Caco-2 (cell line): ENCODE measurements at regions not wholly inside any gene's neighbourhood (a gene's known extent, or its start where the extent isn't known, plus 50 kb on each side); places are given as distances from the start of the nearest gene placed in this dataset.

Experiments
- BruUV-seq: library from RNA; stranded (reverse); fragments of 400-500 nt; replicated peaks from 2 replicates; lab custom pipeline; 2021; lab: Mats Ljungman, UMichigan
- CTCF ChIA-PET: fragments of 300-600 bp; sonication (Branson Sonifier 250); formaldehyde crosslinking; loops from one replicate; lab custom pipeline; 2022; ENCODE audit warnings: antibody characterized with exemption; lab: Charles Lee
- POLR2A ChIA-PET: fragments of 300-600 bp; sonication (Branson Sonifier 250); formaldehyde crosslinking; loops from one replicate; lab custom pipeline; 2022; ENCODE audit warnings: antibody characterized with exemption; lab: Charles Lee
- DNase-seq, 2 experiments: peaks; one replicate each; pipeline versions ENCODE4 v3.0.0 to v3.0.0-alpha.2; 2020 to 2022
- H3K27me3 ChIP-seq: replicated peaks from 2 replicates; pipeline ENCODE4 v1.6.0; 2011; ENCODE audit warnings: low read length; ENCODE audit not compliant: control insufficient read depth, insufficient read depth
- H3K36me3 ChIP-seq: 2 replicates; pipeline ENCODE4 v1.5.1; 2011; ENCODE audit warnings: low read length; ENCODE audit not compliant: control insufficient read depth, insufficient read depth
- H3K4me1 ChIP-seq: fragments of 250-450 bp; sonication (Bioruptor Pico); 2 replicates; pipeline ENCODE4 v1.5.1; 2020; ENCODE audit warnings: mild to moderate bottlenecking
- H3K4me3 ChIP-seq: 2 replicates; pipeline ENCODE4 v1.5.1; 2011; ENCODE audit warnings: low read depth, mild to moderate bottlenecking, control low read depth, low read length
- H3K9me3 ChIP-seq: fragments of 250-450 bp; sonication (Bioruptor Pico); 2 replicates; pipeline ENCODE4 v1.5.1; 2020; ENCODE audit warnings: mild to moderate bottlenecking, moderate library complexity
- H3K27ac Mint-ChIP-seq: one replicate; pipeline ENCODE4 v1.8.0; 2022; ENCODE audit warnings: mixed read lengths; ENCODE audit not compliant: unreplicated experiment
- H3K27me3 Mint-ChIP-seq: one replicate; pipeline ENCODE4 v1.8.0; 2022; ENCODE audit warnings: mixed read lengths; ENCODE audit not compliant: insufficient read depth, unreplicated experiment
- H3K36me3 Mint-ChIP-seq: one replicate; pipeline ENCODE4 v1.8.0; 2022; ENCODE audit warnings: mild to moderate bottlenecking, mixed read lengths; ENCODE audit not compliant: insufficient read depth, unreplicated experiment
- H3K4me1 Mint-ChIP-seq: one replicate; pipeline ENCODE4 v1.8.0; 2022; ENCODE audit warnings: low read depth, mixed read lengths; ENCODE audit not compliant: unreplicated experiment
- H3K4me3 Mint-ChIP-seq: one replicate; pipeline ENCODE4 v1.8.0; 2022; ENCODE audit warnings: mild to moderate bottlenecking, moderate library complexity, mixed read lengths; ENCODE audit not compliant: unreplicated experiment
- H3K9me3 Mint-ChIP-seq: one replicate; pipeline ENCODE4 v1.8.0; 2022; ENCODE audit warnings: mixed read lengths; ENCODE audit not compliant: unreplicated experiment
- CTCF ChIP-seq, 2 experiments: fragments of 200-600 bp in 1 of 2; IDR thresholded peaks; 1 replicate in 1 of 2; 2 replicates in 1 of 2; pipeline versions ENCODE4 v1.5.1 to v1.8.0; 2011 to 2022; ENCODE audit warnings: antibody characterized with exemption in 1 of 2, control low read depth in 1 of 2, inconsistent platforms in 1 of 2, low read depth in 1 of 2, low read length in 1 of 2, mild to moderate bottlenecking in 1 of 2, moderate library complexity in 1 of 2; ENCODE audit not compliant: insufficient read depth in 1 of 2, severe bottlenecking in 1 of 2, unreplicated experiment in 1 of 2
- intact Hi-C: fragments of 100-400 bp; cut with micrococcal nuclease; formaldehyde crosslinking; loops from one replicate; pipeline ENCODE4 v1.10.0; 2022; ENCODE audit not compliant: unreplicated experiment

- Mint-ChIP-seq H3K36me3 (no peaks in the 10 kb centered on the region), H3K9me3 (peaks cover 8% of the 10 kb centered on the region), H3K4me1 (peaks cover 12% of the 10 kb centered on the region), H3K4me3 (no peak overlapping the region), H3K27me3 (no peaks in the 10 kb centered on the region), H3K27ac (no peak overlapping the region)
- no peak for DNase-seq
- ChIA-PET CTCF (no interaction called here), POLR2A (no interaction called here)
- intact Hi-C loops = loop anchor here (10.0 kb wide), 1 partner anchor 120 kb away; no protein-coding TSS in a partner anchor
- no peaks in the 10 kb centered on the region for H3K36me3 ChIP-seq
- no peak for TF ChIP-seq CTCF (IDR thresholded peaks at IDR 0.05; ENCODE audit: insufficient read depth in 1 of 2, low read depth in 1 of 2, low read length in 1 of 2, severe bottlenecking in 1 of 2, unreplicated experiment in 1 of 2)
- no TSS peak for BruUV-seq
- no peaks in the 10 kb centered on the region for H3K9me3 ChIP-seq
- no peaks in the 10 kb centered on the region for H3K4me1 ChIP-seq
- H3K4me3 ChIP-seq = no peak overlapping the region
- no peaks in the 10 kb centered on the region for H3K27me3 ChIP-seq
Observed at GRCh38 chr12:127555071-127555470, 711.9 kb upstream of the TMEM132C start.

- intact Hi-C loops = loop anchor here (10.0 kb wide), 1 partner anchor 118 kb away; no protein-coding TSS in a partner anchor
- Histone ChIP-seq H3K9me3 (no peaks in the 10 kb centered on the region), H3K36me3 (no peaks in the 10 kb centered on the region), H3K27me3 (no peaks in the 10 kb centered on the region), H3K4me1 (no peaks in the 10 kb centered on the region), H3K4me3 (no peak overlapping the region)
- peaks cover 12% of the 10 kb centered on the region for H3K4me1 Mint-ChIP-seq
- H3K9me3 Mint-ChIP-seq = peaks cover 8% of the 10 kb centered on the region
- no peak for DNase-seq
- ChIA-PET CTCF (no interaction called here), POLR2A (no interaction called here)
- no peak for TF ChIP-seq CTCF (IDR thresholded peaks at IDR 0.05; ENCODE audit: insufficient read depth in 1 of 2, low read depth in 1 of 2, low read length in 1 of 2, severe bottlenecking in 1 of 2, unreplicated experiment in 1 of 2)
- H3K27me3 Mint-ChIP-seq = no peaks in the 10 kb centered on the region
- H3K4me3 Mint-ChIP-seq = no peak overlapping the region
- no peaks in the 10 kb centered on the region for H3K36me3 Mint-ChIP-seq
- BruUV-seq = no TSS peak
- no peak overlapping the region for H3K27ac Mint-ChIP-seq
Observed at GRCh38 chr12:127556231-127556886, 710.6 kb upstream of the TMEM132C start.

GRCh38 chr12:127558361-127558760 lies 708.6 kb upstream of the TMEM132C start:
- Histone ChIP-seq H3K36me3 (no peaks in the 10 kb centered on the region), H3K4me3 (no peak overlapping the region), H3K27me3 (no peaks in the 10 kb centered on the region), H3K9me3 (no peaks in the 10 kb centered on the region), H3K4me1 (no peaks in the 10 kb centered on the region)
- no TSS peak for BruUV-seq
- Mint-ChIP-seq H3K27ac (no peak overlapping the region), H3K4me3 (no peak overlapping the region), H3K9me3 (peaks cover 8% of the 10 kb centered on the region), H3K27me3 (no peaks in the 10 kb centered on the region), H3K36me3 (no peaks in the 10 kb centered on the region), H3K4me1 (peaks cover 12% of the 10 kb centered on the region)
- ChIA-PET CTCF (no interaction called here), POLR2A (no interaction called here)
- no peak for DNase-seq
- intact Hi-C loops = loop anchor here (10.0 kb wide), 1 partner anchor 116 kb away; no protein-coding TSS in a partner anchor
- TF ChIP-seq CTCF (IDR thresholded peaks at IDR 0.05; ENCODE audit: insufficient read depth in 1 of 2, low read depth in 1 of 2, low read length in 1 of 2, severe bottlenecking in 1 of 2, unreplicated experiment in 1 of 2) = no peak
